IPS DF 6.9 (cell line): ENCODE measurements at regions not wholly inside any gene's neighbourhood (a gene's known extent, or its start where the extent isn't known, plus 50 kb on each side); places are given as distances from the start of the nearest gene placed in this dataset.
"Not testable (repeated sequence)": the region's sequence is repeated elsewhere in the genome, so short reads cannot be mapped to it uniquely, and the experiment has no call there.

Source experiments
- DNase-seq: peaks from one replicate; pipeline ENCODE4 v3.0.0-alpha.2; 2013; ENCODE audit warnings: low read depth, low spot score
- H3K27ac ChIP-seq: one replicate; pipeline ENCODE4 v1.5.1; 2013; ENCODE audit warnings: low read length, control low read depth
- H3K27me3 ChIP-seq: 2 replicates; pipeline ENCODE4 v1.6.1; 2013; ENCODE audit warnings: mild to moderate bottlenecking, low read length; ENCODE audit not compliant: control insufficient read depth, insufficient read depth
- H3K36me3 ChIP-seq: 2 replicates; pipeline ENCODE4 v1.6.1; 2013; ENCODE audit warnings: low read length; ENCODE audit not compliant: control insufficient read depth, insufficient read depth
- H3K4me1 ChIP-seq: 2 replicates; pipeline ENCODE4 v1.6.1; 2013; ENCODE audit warnings: low read length; ENCODE audit not compliant: control insufficient read depth, insufficient read depth
- H3K4me3 ChIP-seq: 2 replicates; pipeline ENCODE4 v1.5.1; 2013; ENCODE audit warnings: mild to moderate bottlenecking, low read length
- H3K9me3 ChIP-seq: 2 replicates; pipeline ENCODE4 v1.6.1; 2013; ENCODE audit warnings: low read length, inconsistent platforms; ENCODE audit not compliant: control insufficient read depth, insufficient read depth
- WGBS: extraction: QIAGEN DNeasy Blood & Tissue Kit; methylation state at CpG from one replicate; pipeline ENCODE4 v1.1.7; 2013; ENCODE audit warnings: mixed read lengths, missing lambda C conversion rate; ENCODE audit not compliant: insufficient read length, insufficient coverage; 5-methylcytosine and 5-hydroxymethylcytosine counted together

GRCh38 chr15:70373439-70373838 lies 275.7 kb upstream of the TLE3 start:
- H3K27me3 ChIP-seq, H3K9me3 ChIP-seq, H3K4me3 ChIP-seq, H3K4me1 ChIP-seq, DNase-seq, H3K27ac ChIP-seq, H3K36me3 ChIP-seq: not testable (repeated sequence)
- no CpG with 5 or more reads among the region's 4 CpGs for WGBS

- DNase-seq, H3K4me3 ChIP-seq, H3K27me3 ChIP-seq, H3K9me3 ChIP-seq, H3K27ac ChIP-seq, H3K4me1 ChIP-seq, H3K36me3 ChIP-seq: not testable (repeated sequence)
- no CpG with 5 or more reads among the region's 14 CpGs for WGBS
These were observed 270.4 kb upstream of the TLE3 start for GRCh38 chr15:70367913-70368705.

DNA sequence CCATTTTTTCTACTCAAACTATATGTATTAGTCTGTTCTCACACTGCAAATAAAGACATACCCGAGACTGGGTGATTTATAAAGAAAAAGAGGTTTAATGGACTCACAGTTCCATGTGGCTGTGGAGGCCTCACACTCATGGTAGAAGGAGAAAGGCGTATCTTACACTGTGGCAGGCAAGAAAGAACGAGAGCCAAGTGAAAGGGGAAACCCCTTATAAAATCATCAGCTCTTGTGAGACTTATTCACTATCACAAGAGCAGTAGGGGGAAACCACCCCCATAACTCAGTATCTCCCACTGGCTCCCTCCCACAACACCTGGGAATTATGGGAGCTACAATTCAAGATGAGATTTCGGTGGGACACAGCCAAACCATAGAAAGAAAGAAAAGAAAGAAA lies 266.3 kb upstream of the TLE3 start:
- not testable (repeated sequence) for H3K4me3 ChIP-seq, DNase-seq, H3K27me3 ChIP-seq, H3K9me3 ChIP-seq, H3K4me1 ChIP-seq, H3K27ac ChIP-seq, H3K36me3 ChIP-seq
- no CpG with 5 or more reads among the region's 4 CpGs for WGBS

DNA sequence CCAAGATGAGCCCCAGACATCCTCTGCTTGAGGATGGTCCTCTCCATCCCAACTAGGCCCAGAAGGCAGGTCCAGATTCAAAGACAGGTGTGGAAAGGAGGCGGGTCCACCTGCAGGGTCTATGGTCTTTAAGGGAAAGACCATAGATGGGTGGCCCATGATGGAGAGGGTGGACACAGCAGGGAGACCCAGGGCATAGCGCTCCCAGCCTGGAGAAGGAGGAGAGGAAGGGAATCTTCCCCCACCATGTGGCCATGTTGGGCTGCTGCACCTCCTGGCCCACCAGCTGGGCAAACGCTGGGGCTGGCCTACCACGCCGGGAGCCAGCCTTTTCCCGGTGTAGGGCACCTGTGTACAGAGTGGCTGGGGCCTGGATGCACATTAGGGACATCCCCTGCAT lies 265.2 kb upstream of the TLE3 start:
- Histone ChIP-seq H3K4me3 (no peak overlapping the region), H3K4me1 (peaks cover 1% of the 10 kb centered on the region), H3K9me3 (no peaks in the 10 kb centered on the region), H3K27ac (no peak overlapping the region), H3K27me3 (no peaks in the 10 kb centered on the region), H3K36me3 (no peaks in the 10 kb centered on the region)
- no CpG with 5 or more reads among the region's 6 CpGs for WGBS
- no peak for DNase-seq

DNA sequence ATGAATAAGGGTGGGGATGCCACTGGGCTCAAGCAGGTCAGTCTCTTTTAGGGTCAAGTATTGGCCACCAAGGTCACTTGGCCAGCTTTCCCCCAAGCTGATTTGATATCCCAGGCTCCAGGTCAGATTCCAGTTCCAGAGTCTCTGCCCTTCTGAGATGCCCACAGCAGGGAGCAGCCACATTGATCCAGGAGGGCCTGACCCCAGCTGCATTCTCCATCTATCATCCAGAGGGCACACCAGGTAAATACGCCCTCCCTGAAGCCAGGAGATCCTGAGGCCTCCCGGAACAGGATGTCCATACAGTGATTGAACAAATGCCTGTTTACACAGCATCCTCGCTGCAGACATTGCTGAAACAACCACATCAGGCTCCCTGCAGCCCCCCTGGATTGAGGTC lies 264.6 kb upstream of the TLE3 start:
- no peaks in the 10 kb centered on the region for H3K9me3 ChIP-seq
- H3K36me3 ChIP-seq: no peaks in the 10 kb centered on the region
- H3K4me1 ChIP-seq: no peaks in the 10 kb centered on the region; the same call in 1 of the 2 replicates
- no peaks in the 10 kb centered on the region for H3K27me3 ChIP-seq
- no peak overlapping the region for H3K4me3 ChIP-seq
- no peak overlapping the region for H3K27ac ChIP-seq
- no peak for DNase-seq
- WGBS: no CpG with 5 or more reads among the region's 3 CpGs

GRCh38 chr15:70361891-70362290 lies 264.2 kb upstream of the TLE3 start:
- Histone ChIP-seq H3K27ac (no peak overlapping the region), H3K4me1 (no peaks in the 10 kb centered on the region; the same call in 1 of the 2 replicates), H3K36me3 (no peaks in the 10 kb centered on the region), H3K4me3 (no peak overlapping the region), H3K27me3 (no peaks in the 10 kb centered on the region), H3K9me3 (no peaks in the 10 kb centered on the region)
- no peak for DNase-seq
- WGBS: no CpG with 5 or more reads among the region's 11 CpGs

DNA sequence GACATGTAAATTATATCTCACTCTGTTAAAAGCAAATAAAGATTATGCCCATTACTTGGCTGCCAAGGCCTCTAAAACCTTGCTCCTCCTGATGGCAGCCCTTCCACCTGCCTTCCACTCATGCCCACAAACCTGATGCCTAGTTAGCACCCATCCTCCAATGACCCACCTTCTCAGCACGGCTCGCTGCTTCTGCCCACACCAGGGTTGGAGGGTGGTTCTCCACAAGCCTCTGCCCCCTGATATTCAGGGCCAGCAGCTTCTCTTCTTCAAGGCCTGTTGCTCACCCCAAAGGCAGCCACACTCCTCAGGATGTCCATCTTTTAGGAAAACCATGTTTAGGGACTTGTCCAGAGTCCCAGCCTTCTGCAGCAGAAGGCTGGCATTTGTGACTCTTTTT lies 263.4 kb upstream of the TLE3 start:
- Histone ChIP-seq H3K27ac (no peak overlapping the region), H3K27me3 (no peaks in the 10 kb centered on the region), H3K9me3 (no peaks in the 10 kb centered on the region), H3K4me1 (no peaks in the 10 kb centered on the region; the same call in 1 of the 2 replicates), H3K4me3 (no peak overlapping the region), H3K36me3 (no peaks in the 10 kb centered on the region)
- WGBS: no CpG with 5 or more reads among the region's 2 CpGs
- no peak for DNase-seq

DNA sequence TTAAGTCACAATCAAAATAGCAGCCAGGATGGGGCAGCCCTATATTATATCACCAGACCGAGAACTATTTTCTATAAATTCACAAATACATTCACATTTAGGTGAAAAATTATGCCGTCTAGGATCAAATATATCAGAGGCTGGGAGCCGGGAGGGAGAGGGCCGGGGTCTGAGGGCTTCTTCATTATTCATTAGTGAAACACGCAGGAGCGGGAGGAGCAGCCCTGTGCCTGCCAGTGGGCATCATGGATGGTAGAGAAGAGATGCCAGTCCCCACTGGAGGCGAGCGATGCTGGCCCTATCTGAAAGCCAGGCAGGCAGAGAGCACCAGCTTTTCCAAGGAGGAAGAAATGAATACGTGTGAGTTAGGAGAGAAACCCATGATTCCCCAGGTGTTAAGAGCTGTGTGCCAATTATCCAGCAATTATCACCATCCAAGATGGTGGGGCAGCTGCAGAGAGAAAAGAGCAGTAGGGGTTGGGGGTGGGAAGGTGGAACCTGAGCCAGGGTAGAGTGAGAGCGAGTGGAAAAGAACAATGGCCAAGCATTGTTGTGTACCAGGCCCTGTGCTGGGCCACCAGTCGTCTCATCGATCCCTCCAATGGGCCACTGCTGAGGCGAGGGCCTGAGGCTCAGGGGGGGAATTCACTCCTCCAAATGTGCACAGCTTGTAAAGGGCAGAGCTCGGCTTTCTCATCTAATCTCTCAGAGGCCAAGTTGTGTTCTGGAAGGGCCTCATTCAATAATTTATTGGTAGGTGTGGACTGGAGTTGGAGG lies 261.3 kb upstream of the TLE3 start:
- WGBS: no CpG with 5 or more reads among the region's 14 CpGs
- no peak overlapping the region for H3K4me3 ChIP-seq
- H3K27me3 ChIP-seq: no peaks in the 10 kb centered on the region
- no peak for DNase-seq
- H3K27ac ChIP-seq: no peak overlapping the region
- no peaks in the 10 kb centered on the region for H3K9me3 ChIP-seq
- no peaks in the 10 kb centered on the region; the same call in 1 of the 2 replicates for H3K4me1 ChIP-seq
- H3K36me3 ChIP-seq: no peaks in the 10 kb centered on the region

GRCh38 chr15:70358011-70358819 lies 260.5 kb upstream of the TLE3 start:
- Histone ChIP-seq H3K27me3 (no peaks in the 10 kb centered on the region), H3K9me3 (no peaks in the 10 kb centered on the region), H3K36me3 (no peaks in the 10 kb centered on the region), H3K4me1 (no peaks in the 10 kb centered on the region; the same call in 1 of the 2 replicates), H3K27ac (no peak overlapping the region), H3K4me3 (no peak overlapping the region)
- WGBS: no CpG with 5 or more reads among the region's 11 CpGs
- no peak for DNase-seq

GRCh38 chr15:70357453-70357852 lies 259.7 kb upstream of the TLE3 start:
- no CpG with 5 or more reads among the region's 8 CpGs for WGBS
- Histone ChIP-seq H3K4me1 (no peaks in the 10 kb centered on the region; the same call in 1 of the 2 replicates), H3K27me3 (no peaks in the 10 kb centered on the region), H3K4me3 (no peak overlapping the region), H3K36me3 (no peaks in the 10 kb centered on the region), H3K9me3 (no peaks in the 10 kb centered on the region), H3K27ac (no peak overlapping the region)
- DNase-seq: no peak
